GM21515 (cell line): ENCODE measurements at regions not wholly inside any gene's neighbourhood (a gene's known extent, or its start where the extent isn't known, plus 50 kb on each side); places are given as distances from the start of the nearest gene placed in this dataset.
"Not testable (repeated sequence)": the region's sequence is repeated elsewhere in the genome, so short reads cannot be mapped to it uniquely, and the experiment has no call there.

Experiments
- ATAC-seq: cut with Tn5 transposase; IDR thresholded peaks from one replicate; pipeline ENCODE4 v1.9.1; 2021; ENCODE audit not compliant: unreplicated experiment

GRCh38 chr9:38257626-38258215, 134.8 kb upstream of the ALDH1B1 start:
- no peak for ATAC-seq

- ATAC-seq = no peak
These were observed 136.0 kb upstream of the ALDH1B1 start for GRCh38 chr9:38256461-38256860.

GRCh38 chr9:38255599-38255998, 136.9 kb upstream of the ALDH1B1 start:
- ATAC-seq = no peak

- ATAC-seq = no peak
These were observed 137.7 kb upstream of the ALDH1B1 start for GRCh38 chr9:38254756-38255155.

DNA sequence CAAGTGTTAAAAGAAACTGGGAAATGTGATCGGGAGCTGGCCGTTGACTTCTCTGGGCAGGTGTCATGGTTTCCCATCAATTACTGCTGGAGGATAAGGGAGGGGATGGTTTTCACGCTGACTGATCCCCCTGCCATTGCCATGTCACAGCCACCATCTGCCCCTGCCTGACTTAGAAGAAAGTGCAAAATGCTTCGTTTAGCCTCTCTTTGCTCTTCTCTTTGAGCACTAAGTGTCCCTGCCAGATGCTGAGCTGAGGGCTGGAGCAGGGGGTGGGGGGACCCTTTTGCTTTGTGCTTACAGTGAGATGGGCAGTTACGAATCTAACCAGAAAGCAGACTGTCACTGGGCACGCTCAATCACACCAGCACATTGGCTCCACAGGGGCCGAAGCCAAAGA, 138.4 kb upstream of the ALDH1B1 start:
- no peak for ATAC-seq

DNA sequence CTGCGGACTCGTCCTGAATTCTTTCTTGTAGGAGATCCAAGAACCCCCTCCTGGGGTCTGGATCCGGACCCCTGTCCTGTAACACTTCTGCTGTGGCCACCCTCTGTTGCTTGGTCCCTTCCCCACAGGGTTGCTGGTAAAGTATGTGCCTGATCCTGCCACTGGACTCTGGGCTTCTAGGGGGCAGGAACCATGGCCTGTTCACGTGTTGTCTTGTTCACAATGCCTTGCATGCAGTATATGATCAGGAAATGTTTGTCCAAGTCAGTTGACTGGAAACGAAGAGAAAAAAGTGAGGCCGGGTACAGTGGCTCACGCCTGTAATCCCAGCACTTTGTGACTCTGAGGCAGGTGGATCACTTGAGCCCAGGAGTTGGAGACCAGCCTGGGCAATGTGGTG, 139.3 kb upstream of the ALDH1B1 start:
- no peak for ATAC-seq

GRCh38 chr9:38251036-38251860, 141.3 kb upstream of the ALDH1B1 start:
- no peak for ATAC-seq

GRCh38 chr9:38250279-38251035, 142.0 kb upstream of the ALDH1B1 start:
- ATAC-seq = no peak

DNA sequence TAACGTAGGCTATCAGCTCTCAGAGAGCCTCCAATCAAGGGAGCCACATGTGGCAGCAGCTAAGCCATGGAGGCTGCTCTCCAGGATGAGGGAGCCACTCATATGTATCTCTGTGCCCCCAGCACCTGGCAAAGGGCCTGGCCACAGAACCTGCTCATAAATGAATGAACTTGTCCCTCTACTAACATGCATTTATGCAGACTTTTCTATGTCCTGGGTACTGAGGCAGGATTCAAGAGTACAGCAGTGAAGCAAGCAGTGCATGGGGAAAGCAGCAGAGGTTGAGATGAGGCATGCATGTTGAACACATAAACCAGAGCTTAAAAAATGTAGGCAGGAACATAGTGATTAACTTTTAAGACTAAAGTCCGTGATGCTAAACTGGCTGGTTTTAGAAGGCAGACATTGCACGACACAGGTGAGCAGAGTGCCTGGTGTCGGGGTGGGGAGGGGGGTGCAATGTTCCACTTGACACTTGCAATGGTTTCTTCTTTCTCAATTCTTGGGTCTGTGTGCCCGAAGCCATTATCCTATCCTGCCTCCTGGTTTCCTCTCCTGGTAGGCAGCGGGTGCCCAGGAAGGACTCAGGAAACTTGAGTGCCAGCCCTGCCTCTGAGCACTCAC, 142.8 kb upstream of the ALDH1B1 start:
- no peak for ATAC-seq

DNA sequence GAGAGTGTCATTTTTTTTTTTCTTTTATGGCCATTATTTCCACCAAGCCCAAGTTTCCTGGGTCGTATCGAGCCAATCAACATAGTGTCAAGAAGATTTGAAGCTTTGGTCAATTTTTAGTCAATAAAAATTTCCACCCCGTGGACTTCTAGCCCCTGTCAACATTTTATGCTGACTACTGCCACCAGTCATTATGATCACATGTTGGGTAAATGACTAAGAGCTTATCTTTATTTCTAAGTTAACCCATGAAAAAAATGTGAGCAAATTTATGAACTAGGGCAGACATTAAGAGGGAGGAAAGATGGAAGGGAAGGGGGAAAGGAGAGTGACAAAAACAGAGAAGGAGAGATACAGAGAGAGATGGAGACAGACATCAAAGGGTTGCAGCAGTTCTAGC, 143.5 kb upstream of the ALDH1B1 start:
- no peak for ATAC-seq

DNA sequence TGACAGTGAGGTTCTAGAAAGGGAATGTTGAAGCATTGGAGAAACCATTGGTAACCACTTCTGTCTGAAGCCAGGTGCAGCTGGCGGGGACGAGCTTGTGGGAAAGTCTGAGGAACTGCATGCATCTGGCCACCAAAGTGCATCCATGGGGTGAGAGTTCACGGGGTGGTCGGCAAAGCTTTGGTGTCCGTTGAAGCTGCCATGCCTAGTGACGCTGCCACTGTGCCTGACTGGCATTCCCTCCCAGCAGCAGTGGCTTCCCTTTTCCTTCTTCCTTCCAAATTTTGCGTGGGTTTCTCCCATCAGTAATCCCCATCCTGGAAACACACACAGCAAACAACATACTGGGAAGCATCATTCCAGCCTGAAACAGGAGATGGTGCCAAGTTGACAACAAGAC, 145.7 kb upstream of the ALDH1B1 start:
- ATAC-seq = no peak

DNA sequence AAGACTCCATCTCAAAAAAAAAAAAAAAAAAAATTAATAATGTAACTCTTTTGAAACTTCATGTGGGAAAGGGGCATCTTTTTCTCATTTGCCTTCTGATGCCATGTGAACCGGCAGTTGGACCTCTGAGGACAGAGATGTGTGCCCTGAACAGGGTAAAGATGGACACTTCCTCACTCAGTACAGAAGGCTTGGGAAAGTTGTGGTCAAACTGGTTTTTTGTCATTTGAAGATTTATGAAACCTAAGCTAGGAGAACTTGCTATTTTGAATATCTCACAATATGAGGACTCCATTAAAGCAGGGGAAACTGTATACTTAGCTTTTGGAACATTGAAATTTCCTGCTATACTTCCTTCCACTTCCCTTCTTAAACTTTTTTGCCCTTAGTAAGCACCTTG, 147.5 kb upstream of the ALDH1B1 start:
- no peak for ATAC-seq

GRCh38 chr9:38243993-38244392, 148.5 kb upstream of the ALDH1B1 start:
- ATAC-seq = no peak

DNA sequence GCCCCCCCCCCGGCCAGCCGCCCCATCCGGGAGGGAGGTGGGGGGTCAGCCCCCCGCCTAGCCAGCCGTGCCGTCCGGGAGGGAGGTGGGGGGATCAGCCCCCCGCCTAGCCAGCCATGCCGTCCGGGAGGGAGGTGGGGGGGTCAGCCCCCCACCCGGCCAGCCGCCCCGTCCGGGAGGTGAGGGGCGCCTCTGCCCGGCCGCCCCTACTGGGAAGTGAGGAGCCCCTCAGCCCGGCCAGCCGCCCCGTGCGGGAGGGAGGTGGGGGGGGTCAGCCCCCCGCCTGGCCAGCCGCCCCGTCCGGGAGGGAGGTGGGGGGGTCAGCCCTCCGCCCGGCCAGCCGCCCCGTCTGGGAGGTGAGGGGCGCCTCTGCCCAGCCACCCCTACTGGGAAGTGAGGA, 150.4 kb upstream of the ALDH1B1 start:
- ATAC-seq = not testable (repeated sequence)

DNA sequence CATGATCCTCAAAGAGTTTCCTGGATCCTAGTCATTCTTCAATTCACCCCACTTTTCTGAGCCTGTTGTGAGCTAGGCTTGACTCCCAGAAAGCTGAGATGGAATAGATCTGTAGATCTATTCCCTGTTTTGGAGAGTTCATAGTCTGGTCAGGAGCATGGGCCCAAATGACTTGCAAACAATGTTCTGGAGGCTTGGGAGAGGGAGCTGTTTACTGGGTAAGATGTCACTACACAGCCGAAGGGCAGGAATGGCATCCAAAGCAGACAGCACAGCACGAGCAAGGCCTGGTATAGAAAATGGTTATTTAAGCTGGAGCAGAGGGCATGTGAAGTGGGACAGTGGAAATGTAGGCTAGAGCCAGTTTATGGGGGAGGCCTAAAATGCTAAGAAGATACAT, 152.5 kb upstream of the ALDH1B1 start:
- no peak for ATAC-seq

DNA sequence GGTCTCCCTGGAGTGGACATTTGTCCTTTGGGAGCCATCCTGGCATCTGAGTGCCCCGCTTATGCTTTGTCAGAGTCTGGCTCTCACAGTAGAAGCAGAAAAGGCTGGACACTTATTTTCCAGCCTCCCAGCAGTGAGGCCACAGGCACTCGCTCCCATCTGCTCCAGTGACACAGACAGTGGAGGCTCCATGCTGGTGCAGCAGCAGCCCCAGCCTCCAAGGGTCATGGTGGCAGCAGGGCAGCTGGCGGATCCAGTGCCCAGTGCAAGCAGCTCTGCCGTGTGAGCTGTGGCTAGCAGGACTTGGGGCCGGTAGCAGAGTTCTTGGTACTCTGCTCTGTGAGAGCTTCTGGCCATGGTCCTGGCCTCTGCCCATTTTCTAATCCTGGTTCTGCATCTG, 157.3 kb upstream of the ALDH1B1 start:
- ATAC-seq = no peak

- no peak for ATAC-seq
These were observed 157.9 kb upstream of the ALDH1B1 start for GRCh38 chr9:38234479-38235170.

GRCh38 chr9:38233796-38234355, 158.6 kb upstream of the ALDH1B1 start:
- no peak for ATAC-seq

DNA sequence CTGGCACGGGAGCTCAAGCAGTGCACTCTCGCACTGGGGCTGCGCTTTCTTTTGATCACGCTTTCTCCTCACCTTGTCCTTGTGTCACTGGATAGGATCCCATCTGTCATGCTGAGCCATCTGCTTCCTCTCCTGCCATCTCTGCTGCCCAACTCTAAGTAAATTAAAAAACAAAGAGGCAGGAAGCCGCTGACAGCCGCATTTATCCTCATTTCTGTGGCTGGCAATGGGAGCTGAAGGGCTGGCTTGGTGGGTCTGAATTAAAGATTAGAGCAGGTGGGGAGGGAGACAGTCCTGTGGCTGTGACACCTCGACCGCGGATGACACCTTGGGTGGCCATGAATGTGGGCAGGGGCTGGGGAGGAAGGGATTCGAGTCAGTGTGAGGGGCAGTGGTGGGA, 159.2 kb upstream of the ALDH1B1 start:
- ATAC-seq = no peak

DNA sequence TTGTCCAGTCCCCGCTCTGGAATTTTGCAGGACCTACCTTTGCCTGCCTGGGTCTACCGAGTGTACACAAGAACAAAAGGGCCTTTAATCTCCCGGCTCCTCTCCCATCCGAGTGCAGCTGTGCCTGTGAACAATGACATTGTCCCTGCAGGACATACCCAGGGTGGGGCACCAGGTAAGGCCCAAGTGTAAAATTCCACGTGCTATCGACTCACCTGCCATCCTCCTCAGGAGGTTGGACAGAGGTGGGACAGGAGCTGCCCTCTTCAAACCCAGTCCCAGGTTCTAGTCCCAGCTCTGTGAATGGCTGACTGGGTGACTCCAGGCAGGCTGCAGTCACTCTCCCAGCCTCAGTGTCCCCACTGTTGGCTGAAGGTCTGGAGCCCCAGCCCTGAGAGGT, 159.6 kb upstream of the ALDH1B1 start:
- ATAC-seq = no peak
